NCI-H187 treated with DMSO at 0.1 percent for 48 hours (cell line): ENCODE measurements at regions not wholly inside any gene's neighbourhood (a gene's known extent, or its start where the extent isn't known, plus 50 kb on each side); places are given as distances from the start of the nearest gene placed in this dataset.

ENCODE experiments used
- DNase-seq: peaks from one replicate; lab custom pipeline; 2025; lab: John Stamatoyannopoulos, UW

GRCh38 chr14:98573082-98573481 lies 698.9 kb downstream of the BCL11B start:
- no peak for DNase-seq

GRCh38 chr14:98576463-98576862 lies 695.5 kb downstream of the BCL11B start:
- DNase-seq = no peak

- no peak for DNase-seq
Measured at GRCh38 chr14:98578204-98578603, 693.8 kb downstream of the BCL11B start.

- DNase-seq = no peak
Measured at GRCh38 chr14:98579140-98579539, 692.9 kb downstream of the BCL11B start.

- no peak for DNase-seq
Measured at GRCh38 chr14:98580131-98580678, 691.8 kb downstream of the BCL11B start.

- DNase-seq = no peak
Measured at GRCh38 chr14:98582276-98582675, 689.7 kb downstream of the BCL11B start.

- no peak for DNase-seq
Measured at GRCh38 chr14:98591161-98591560, 680.8 kb downstream of the BCL11B start.

GRCh38 chr14:98592611-98593170 lies 679.3 kb downstream of the BCL11B start:
- no peak for DNase-seq

GRCh38 chr14:98593361-98593761 lies 678.6 kb downstream of the BCL11B start:
- no peak for DNase-seq

- no peak for DNase-seq
Measured at GRCh38 chr14:98594156-98594555, 677.8 kb downstream of the BCL11B start.

GRCh38 chr14:98598576-98598975 lies 673.4 kb downstream of the BCL11B start:
- no peak for DNase-seq

GRCh38 chr14:98599082-98599481 lies 672.9 kb downstream of the BCL11B start:
- no peak for DNase-seq

GRCh38 chr14:98602983-98603382 lies 669.0 kb downstream of the BCL11B start:
- no peak for DNase-seq

GRCh38 chr14:98605043-98605442 lies 667.0 kb downstream of the BCL11B start:
- no peak for DNase-seq

GRCh38 chr14:98606041-98606640 lies 665.9 kb downstream of the BCL11B start:
- DNase-seq = no peak

- DNase-seq = no peak
Measured at GRCh38 chr14:98606816-98607215, 665.2 kb downstream of the BCL11B start.

GRCh38 chr14:98607341-98607910 lies 664.6 kb downstream of the BCL11B start:
- DNase-seq = no peak

GRCh38 chr14:98608071-98609060 lies 663.6 kb downstream of the BCL11B start:
- DNase-seq = no peak

- no peak for DNase-seq
Measured at GRCh38 chr14:98612434-98613200, 659.4 kb downstream of the BCL11B start.

- DNase-seq = no peak
Measured at GRCh38 chr14:98614741-98615140, 657.3 kb downstream of the BCL11B start.

- DNase-seq = no peak
Measured at GRCh38 chr14:98622208-98623051, 649.6 kb downstream of the BCL11B start.
